NCI-H187 (cell line): ENCODE measurements at regions not wholly inside any gene's neighbourhood (a gene's known extent, or its start where the extent isn't known, plus 50 kb on each side); places are given as distances from the start of the nearest gene placed in this dataset.

ENCODE experiments used
- DNase-seq, 2 experiments: peaks; one replicate each; lab custom pipeline; 2025; lab: John Stamatoyannopoulos, UW

DNA sequence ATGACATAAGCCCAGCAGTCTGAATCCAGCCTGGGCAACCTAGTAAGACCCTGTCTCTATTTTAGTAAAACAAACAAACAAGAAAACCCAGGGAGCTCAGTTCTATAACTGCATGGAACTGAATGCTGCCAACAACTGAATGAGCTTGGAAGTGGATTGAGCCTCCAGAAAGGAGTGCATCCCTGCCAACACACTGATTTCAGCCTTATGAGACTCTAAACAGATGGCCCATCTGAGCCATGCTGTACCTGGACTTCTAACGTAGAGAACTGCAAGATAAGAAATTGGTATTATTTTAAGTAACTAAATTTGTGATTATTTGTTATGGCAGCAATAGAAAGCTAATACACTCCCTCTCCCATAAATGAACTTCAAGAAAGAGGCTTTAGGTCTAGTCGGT, 150.4 kb upstream of the RAI14 start:
- DNase-seq, result no peak

DNA sequence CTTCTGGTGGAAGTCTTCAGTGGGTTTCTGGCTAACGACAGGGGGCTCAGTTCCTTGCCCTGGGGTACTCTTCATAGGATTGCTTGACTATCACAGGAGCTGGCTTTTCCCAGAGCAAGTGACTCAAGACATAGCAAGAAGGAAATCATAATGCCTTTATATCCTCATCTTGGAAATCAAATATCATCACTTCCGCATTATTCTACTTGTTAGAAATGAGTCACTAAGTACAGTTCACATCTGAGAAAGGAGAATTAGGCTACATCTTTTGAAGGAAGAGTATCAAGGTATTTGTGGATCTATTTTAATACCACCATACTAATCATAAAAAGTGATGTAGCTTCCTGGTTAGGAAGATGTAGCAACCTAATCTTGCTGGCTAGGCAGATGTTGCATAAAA, 148.2 kb upstream of the RAI14 start:
- DNase-seq, result no peak

GRCh38 chr5:34509392-34509791, 146.7 kb upstream of the RAI14 start:
- DNase-seq, result no peak

- DNase-seq, result no peak
These were observed 146.1 kb upstream of the RAI14 start for GRCh38 chr5:34510002-34510401.

DNA sequence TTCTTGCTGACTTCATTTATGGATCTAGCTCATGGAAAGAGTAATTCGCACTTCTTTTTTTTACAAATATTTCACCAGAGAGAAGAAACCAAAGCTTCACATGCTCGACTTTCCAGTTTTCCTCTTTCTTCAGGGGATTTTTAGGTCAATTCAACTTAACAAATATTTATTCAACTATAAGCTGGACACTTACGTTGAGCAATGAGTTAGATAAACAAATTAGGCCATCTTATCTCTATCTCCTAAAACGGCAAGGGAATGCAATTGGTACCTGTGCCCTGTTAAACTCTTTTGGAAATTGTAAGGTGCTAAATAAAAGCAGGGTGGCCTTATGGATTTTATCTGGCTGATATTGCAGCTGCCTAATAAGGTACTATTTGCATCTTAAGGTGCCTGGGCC, 145.1 kb upstream of the RAI14 start:
- no peak for DNase-seq

DNA sequence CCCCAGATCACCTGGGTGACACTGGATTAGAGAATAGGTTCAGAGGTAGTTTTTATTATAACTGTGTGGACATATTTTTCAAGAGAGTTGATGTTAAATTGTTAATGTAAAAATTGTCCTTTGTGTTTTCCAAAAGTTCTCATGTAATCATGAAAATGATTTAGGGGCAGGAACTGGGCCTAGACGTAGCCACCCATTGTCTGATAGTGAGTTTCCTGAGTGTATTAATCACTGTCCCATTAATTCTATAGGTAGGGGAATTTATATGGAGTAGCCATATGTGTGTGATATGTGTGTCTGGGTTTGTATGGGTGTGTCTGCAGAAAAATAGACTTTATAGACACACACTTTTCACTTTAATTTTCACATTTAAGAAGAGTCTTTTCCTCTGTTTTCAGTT, 144.6 kb upstream of the RAI14 start:
- DNase-seq, result no peak

GRCh38 chr5:34511915-34512314, 144.2 kb upstream of the RAI14 start:
- DNase-seq, result no peak

GRCh38 chr5:34516166-34516565, 140.0 kb upstream of the RAI14 start:
- DNase-seq, result no peak

DNA sequence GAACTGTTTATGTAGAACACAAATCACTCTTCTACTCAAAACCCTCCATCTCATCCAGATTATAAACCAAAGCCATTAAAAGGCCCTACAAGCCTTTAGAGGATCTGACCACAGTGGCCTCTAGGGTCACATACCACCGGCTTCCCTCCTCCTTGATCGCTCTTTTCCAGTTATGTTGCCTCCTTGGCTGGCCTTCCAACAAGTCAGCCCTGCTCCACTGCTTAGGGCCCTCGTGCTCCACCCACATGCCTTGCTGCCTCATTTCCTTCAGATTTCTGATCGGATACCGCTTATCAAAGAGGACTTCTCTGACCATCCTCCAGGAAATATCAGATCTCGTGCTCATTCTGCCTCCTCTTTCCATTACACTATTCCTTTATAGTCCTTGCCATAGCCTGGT, 139.4 kb upstream of the RAI14 start:
- DNase-seq, result no peak

- no peak for DNase-seq
These were observed 138.9 kb upstream of the RAI14 start for GRCh38 chr5:34517249-34517648.

DNA sequence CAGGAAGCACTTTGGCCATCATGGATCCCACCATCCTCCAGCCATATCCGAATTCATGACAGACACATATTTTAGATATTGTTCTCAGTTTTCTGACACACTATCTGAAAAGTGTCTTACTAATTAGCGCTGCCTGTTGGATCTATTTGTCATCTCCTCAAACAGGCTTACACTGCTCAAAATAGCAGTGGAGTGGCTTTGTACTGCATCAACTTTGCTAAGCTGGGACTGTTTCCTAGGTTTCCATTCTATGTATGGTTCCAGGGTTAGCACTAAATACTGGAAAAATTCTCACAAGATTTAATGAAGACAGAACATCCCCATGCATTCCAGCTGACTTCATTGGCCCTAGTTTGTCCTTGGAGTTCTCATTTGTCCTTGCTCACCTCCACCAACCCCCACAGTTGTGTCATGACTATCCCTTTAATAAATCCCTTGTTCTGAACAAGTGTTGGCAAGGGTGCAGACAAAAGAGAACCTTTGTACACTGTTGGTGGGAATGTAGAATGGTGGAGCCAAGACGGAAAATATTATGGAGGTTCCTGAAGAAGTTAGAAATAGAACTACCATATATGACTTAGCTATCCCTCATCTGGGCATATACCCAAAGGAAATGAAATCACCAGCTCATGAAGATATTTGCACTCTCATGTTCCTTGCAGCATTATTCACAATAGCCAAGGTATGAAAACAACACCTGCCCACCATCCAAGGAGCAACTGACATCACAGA, 136.5 kb upstream of the RAI14 start:
- no peak for DNase-seq

- DNase-seq, result no peak
These were observed 134.4 kb upstream of the RAI14 start for GRCh38 chr5:34521628-34522290.

- DNase-seq, result peak in 1 of 2 experiments; percentile 42
These were observed 133.3 kb upstream of the RAI14 start for GRCh38 chr5:34522599-34523386.

DNA sequence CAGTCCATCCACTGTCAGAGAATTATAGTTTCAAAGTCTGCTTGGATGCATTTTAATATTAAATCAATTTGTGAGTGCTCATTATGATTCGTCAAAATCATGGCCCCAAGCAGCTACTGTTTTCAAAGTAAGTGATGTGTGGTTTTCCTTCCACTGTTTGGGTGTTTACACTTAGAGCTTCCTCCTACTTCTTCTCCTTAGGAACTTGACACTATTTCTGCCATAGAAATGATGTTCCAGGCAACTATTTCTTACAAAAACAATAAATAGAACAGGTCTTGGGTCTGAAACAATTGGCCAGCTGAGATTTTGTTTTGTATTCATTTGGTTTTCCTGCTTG, 132.8 kb upstream of the RAI14 start:
- no peak for DNase-seq

GRCh38 chr5:34524123-34524522, 132.0 kb upstream of the RAI14 start:
- DNase-seq, result no peak

DNA sequence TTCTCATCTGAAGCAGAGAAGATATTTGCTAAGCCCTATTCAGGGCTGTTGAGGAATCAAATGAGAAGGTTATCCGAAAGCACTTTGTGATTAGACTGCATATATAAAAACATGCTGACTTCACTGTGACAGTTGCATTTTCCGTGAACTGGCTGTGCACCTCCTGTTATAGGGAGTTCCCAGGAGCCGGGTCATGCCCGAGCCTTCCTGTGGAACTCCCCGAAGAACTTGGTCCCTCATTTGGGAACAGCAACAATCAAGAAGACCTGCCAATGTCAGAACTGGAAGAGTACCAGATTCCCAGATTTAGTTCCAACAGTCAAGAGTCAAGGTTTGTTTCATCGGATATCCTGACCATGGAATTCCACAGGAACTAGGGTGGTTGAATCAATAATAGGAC, 130.4 kb upstream of the RAI14 start:
- DNase-seq, result no peak

DNA sequence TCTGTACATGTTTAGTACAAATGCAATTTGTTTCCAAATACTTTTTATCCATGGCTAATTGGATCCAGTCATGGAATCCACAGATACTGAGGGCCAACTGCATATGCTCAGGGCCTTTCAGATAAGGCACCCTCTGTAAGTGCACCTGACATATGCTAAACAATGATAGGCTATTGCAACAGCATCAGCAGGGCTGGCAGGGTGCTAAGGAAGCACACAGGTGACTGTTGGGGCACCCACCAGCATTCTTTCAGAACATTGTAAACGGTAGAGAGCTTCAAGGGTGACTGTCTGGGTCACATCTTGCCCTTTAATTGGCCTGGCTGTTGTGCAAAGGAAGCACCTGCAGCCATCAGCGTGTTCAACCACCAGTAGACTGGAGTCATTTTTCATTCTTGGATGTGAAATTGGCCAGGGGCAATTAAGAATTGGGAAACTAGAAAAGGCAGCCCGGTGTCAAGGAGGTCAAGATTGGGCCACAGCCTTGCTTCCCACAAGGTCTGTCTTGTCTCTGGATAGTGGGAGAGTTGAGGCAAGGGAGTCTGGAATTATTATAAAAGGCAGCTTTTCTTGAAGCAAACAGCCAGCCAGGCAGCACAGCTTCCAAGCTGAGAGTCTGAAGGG, 129.3 kb upstream of the RAI14 start:
- DNase-seq, result no peak

GRCh38 chr5:34529581-34530331, 126.4 kb upstream of the RAI14 start:
- no peak for DNase-seq

DNA sequence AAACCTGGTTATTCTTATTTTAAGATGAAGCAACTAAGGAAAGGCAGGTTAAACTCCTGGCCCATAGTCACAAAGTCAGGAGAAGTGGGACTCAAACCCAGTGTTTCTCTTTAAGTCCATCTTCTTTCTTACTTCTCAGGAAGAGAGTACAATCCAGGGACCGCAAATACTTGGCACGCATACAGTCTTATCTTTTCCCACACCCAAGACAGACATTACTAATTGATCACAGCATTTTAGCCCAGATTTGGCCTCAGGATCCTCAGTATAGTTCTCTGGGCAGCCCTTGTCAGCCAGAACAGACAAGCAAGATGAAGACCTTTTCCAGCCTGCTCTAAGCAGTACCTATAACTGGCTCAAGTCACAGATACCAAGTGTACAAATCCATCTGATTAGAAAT, 125.5 kb upstream of the RAI14 start:
- DNase-seq, result no peak

GRCh38 chr5:34531751-34532360, 124.3 kb upstream of the RAI14 start:
- no peak for DNase-seq
